ENCODE measurements at regions not wholly inside any gene's neighbourhood (a gene's known extent, or its start where the extent isn't known, plus 50 kb on each side); places are given as distances from the start of the nearest gene placed in this dataset.
A peak's percentile ranks its signal among the peaks of the same experiment; 100 is the strongest.

- Histone ChIP-seq H3K4me3 (ENCODE audit: low read depth in 1 of 5, low read length in 5 of 5) (no peak overlapping the region), H3K27ac (ENCODE audit: low read depth, low read length) (no peak overlapping the region), H3K4me1 (ENCODE audit: control insufficient read depth in 5 of 5, insufficient read depth in 5 of 5, low read length in 5 of 5) (no peaks in the 10 kb centered on the region), H3K9ac (ENCODE audit: low read length in 5 of 5) (no peak overlapping the region), H3K36me3 (ENCODE audit: control insufficient read depth in 5 of 5, insufficient read depth in 5 of 5, low read length in 5 of 5) (no peaks in the 10 kb centered on the region), H3K9me3 (ENCODE audit: control insufficient read depth in 5 of 5, low read length in 5 of 5) (peaks cover 0 to 9% (median 3%) of the 10 kb centered on the region in 5 donors), H3K27me3 (ENCODE audit: control insufficient read depth in 5 of 5, insufficient read depth in 4 of 5, low read length in 5 of 5) (no peaks in the 10 kb centered on the region)
Observed at GRCh38 chr2:21489080-21489479, 365.3 kb downstream of the TDRD15 start.

GRCh38 chr2:21498016-21498415 lies 374.2 kb downstream of the TDRD15 start:
- H3K36me3 ChIP-seq (ENCODE audit: control insufficient read depth in 5 of 5, insufficient read depth in 5 of 5, low read length in 5 of 5): no peaks in the 10 kb centered on the region
- H3K9me3 ChIP-seq (ENCODE audit: control insufficient read depth in 5 of 5, low read length in 5 of 5): no peaks in the 10 kb centered on the region
- H3K4me1 ChIP-seq (ENCODE audit: control insufficient read depth in 5 of 5, insufficient read depth in 5 of 5, low read length in 5 of 5): no peaks in the 10 kb centered on the region
- no peak overlapping the region for H3K4me3 ChIP-seq (ENCODE audit: low read depth in 1 of 5, low read length in 5 of 5)
- no peaks in the 10 kb centered on the region for H3K27me3 ChIP-seq (ENCODE audit: control insufficient read depth in 5 of 5, insufficient read depth in 4 of 5, low read length in 5 of 5)
- no peak overlapping the region for H3K9ac ChIP-seq (ENCODE audit: low read length in 5 of 5)
- no peak overlapping the region for H3K27ac ChIP-seq (ENCODE audit: low read depth, low read length)

- H3K4me1 ChIP-seq (ENCODE audit: control insufficient read depth in 5 of 5, insufficient read depth in 5 of 5, low read length in 5 of 5): no peaks in the 10 kb centered on the region
- no peaks in the 10 kb centered on the region for H3K36me3 ChIP-seq (ENCODE audit: control insufficient read depth in 5 of 5, insufficient read depth in 5 of 5, low read length in 5 of 5)
- no peaks in the 10 kb centered on the region for H3K9me3 ChIP-seq (ENCODE audit: control insufficient read depth in 5 of 5, low read length in 5 of 5)
- H3K4me3 ChIP-seq (ENCODE audit: low read depth in 1 of 5, low read length in 5 of 5): no peak overlapping the region
- H3K27me3 ChIP-seq (ENCODE audit: control insufficient read depth in 5 of 5, insufficient read depth in 4 of 5, low read length in 5 of 5): no peaks in the 10 kb centered on the region
- no peak overlapping the region for H3K9ac ChIP-seq (ENCODE audit: low read length in 5 of 5)
- H3K27ac ChIP-seq (ENCODE audit: low read depth, low read length): no peak overlapping the region
Observed at GRCh38 chr2:21500401-21500945, 376.7 kb downstream of the TDRD15 start.

- H3K36me3 ChIP-seq (ENCODE audit: control insufficient read depth in 5 of 5, insufficient read depth in 5 of 5, low read length in 5 of 5): no peaks in the 10 kb centered on the region
- no peaks in the 10 kb centered on the region for H3K9me3 ChIP-seq (ENCODE audit: control insufficient read depth in 5 of 5, low read length in 5 of 5)
- H3K4me1 ChIP-seq (ENCODE audit: control insufficient read depth in 5 of 5, insufficient read depth in 5 of 5, low read length in 5 of 5): no peaks in the 10 kb centered on the region
- no peak overlapping the region for H3K9ac ChIP-seq (ENCODE audit: low read length in 5 of 5)
- no peak overlapping the region for H3K27ac ChIP-seq (ENCODE audit: low read depth, low read length)
- H3K4me3 ChIP-seq (ENCODE audit: low read depth in 1 of 5, low read length in 5 of 5): no peak overlapping the region
- no peaks in the 10 kb centered on the region for H3K27me3 ChIP-seq (ENCODE audit: control insufficient read depth in 5 of 5, insufficient read depth in 4 of 5, low read length in 5 of 5)
Observed at GRCh38 chr2:21501376-21502027, 377.7 kb downstream of the TDRD15 start.

DNA sequence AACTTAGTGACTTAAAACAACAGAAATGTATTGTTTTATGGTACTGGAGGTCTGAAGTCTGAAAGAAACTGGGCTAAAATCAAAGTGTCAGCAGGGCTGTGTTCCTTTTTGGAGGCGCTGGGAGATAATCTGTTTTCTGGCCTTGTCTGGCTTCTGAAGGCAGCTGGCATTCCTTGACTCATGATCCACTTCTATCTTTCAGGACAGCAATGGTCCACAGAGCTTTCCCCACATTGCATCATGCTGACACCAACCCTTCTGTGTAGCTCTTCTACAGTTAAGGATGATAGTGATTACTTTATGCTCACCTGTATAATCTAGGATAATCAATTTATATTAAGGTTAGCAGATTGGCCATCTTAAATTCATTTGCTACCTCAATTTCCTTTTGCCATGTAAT lies 392.1 kb downstream of the TDRD15 start:
- Histone ChIP-seq H3K9ac (ENCODE audit: low read length in 5 of 5) (no peak overlapping the region), H3K9me3 (ENCODE audit: control insufficient read depth in 5 of 5, low read length in 5 of 5) (no peaks in the 10 kb centered on the region), H3K27ac (ENCODE audit: low read depth, low read length) (no peak overlapping the region), H3K4me3 (ENCODE audit: low read depth in 1 of 5, low read length in 5 of 5) (no peak overlapping the region), H3K27me3 (ENCODE audit: control insufficient read depth in 5 of 5, insufficient read depth in 4 of 5, low read length in 5 of 5) (no peaks in the 10 kb centered on the region), H3K4me1 (ENCODE audit: control insufficient read depth in 5 of 5, insufficient read depth in 5 of 5, low read length in 5 of 5) (no peaks in the 10 kb centered on the region), H3K36me3 (ENCODE audit: control insufficient read depth in 5 of 5, insufficient read depth in 5 of 5, low read length in 5 of 5) (no peaks in the 10 kb centered on the region)

DNA sequence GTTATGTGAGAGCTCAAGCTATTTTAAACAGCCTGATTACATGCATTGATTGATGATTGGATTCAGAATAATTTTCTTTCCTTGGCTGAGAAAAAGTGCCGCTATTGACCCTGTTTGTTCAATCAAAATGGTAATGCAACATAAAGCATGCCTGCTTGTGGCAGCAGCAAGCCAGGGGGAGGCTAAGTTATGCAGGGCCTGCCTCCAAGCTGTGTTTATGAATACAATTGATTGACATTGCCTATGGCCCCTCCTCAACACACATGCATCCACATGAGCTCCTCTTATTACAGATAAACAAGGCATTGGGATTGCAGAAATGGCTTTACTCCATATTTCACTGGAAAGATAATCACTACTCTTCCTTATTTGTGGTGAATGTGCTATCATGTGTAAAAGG lies 395.6 kb downstream of the TDRD15 start:
- H3K27ac ChIP-seq (ENCODE audit: low read depth, low read length): no peak overlapping the region
- H3K4me3 ChIP-seq (ENCODE audit: low read depth in 1 of 5, low read length in 5 of 5): no peak overlapping the region
- no peaks in the 10 kb centered on the region for H3K4me1 ChIP-seq (ENCODE audit: control insufficient read depth in 5 of 5, insufficient read depth in 5 of 5, low read length in 5 of 5)
- no peaks in the 10 kb centered on the region for H3K36me3 ChIP-seq (ENCODE audit: control insufficient read depth in 5 of 5, insufficient read depth in 5 of 5, low read length in 5 of 5)
- no peaks in the 10 kb centered on the region for H3K27me3 ChIP-seq (ENCODE audit: control insufficient read depth in 5 of 5, insufficient read depth in 4 of 5, low read length in 5 of 5)
- no peak overlapping the region for H3K9ac ChIP-seq (ENCODE audit: low read length in 5 of 5)
- no peaks in the 10 kb centered on the region for H3K9me3 ChIP-seq (ENCODE audit: control insufficient read depth in 5 of 5, low read length in 5 of 5)

DNA sequence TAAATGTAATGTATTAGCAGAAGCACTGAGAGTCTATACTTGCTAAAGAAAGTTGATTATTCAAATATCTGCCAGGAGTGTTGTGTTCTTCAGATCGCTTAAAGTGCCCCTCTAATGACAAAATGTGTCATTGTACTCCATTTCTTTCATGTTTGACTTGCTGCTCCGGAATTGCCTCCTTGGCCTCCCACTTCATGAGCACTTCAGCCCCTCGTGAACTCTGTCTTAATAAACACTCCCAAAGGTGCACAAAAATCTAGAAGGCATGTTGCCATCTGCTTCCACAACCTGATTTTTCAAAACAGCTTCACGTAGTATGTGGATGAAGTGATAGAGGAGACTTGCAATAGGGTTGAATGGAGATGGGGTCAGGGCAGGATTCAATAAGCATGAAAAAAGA lies 396.1 kb downstream of the TDRD15 start:
- no peaks in the 10 kb centered on the region for H3K4me1 ChIP-seq (ENCODE audit: control insufficient read depth in 5 of 5, insufficient read depth in 5 of 5, low read length in 5 of 5)
- no peaks in the 10 kb centered on the region for H3K27me3 ChIP-seq (ENCODE audit: control insufficient read depth in 5 of 5, insufficient read depth in 4 of 5, low read length in 5 of 5)
- no peak overlapping the region for H3K27ac ChIP-seq (ENCODE audit: low read depth, low read length)
- H3K4me3 ChIP-seq (ENCODE audit: low read depth in 1 of 5, low read length in 5 of 5): no peak overlapping the region
- H3K36me3 ChIP-seq (ENCODE audit: control insufficient read depth in 5 of 5, insufficient read depth in 5 of 5, low read length in 5 of 5): no peaks in the 10 kb centered on the region
- H3K9ac ChIP-seq (ENCODE audit: low read length in 5 of 5): no peak overlapping the region
- no peaks in the 10 kb centered on the region for H3K9me3 ChIP-seq (ENCODE audit: control insufficient read depth in 5 of 5, low read length in 5 of 5)

GRCh38 chr2:21535826-21536225 lies 412.1 kb downstream of the TDRD15 start:
- H3K4me3 ChIP-seq (ENCODE audit: low read depth in 1 of 5, low read length in 5 of 5): peak overlapping the region in 2 of 5 donors; percentile 12 to 44

DNA sequence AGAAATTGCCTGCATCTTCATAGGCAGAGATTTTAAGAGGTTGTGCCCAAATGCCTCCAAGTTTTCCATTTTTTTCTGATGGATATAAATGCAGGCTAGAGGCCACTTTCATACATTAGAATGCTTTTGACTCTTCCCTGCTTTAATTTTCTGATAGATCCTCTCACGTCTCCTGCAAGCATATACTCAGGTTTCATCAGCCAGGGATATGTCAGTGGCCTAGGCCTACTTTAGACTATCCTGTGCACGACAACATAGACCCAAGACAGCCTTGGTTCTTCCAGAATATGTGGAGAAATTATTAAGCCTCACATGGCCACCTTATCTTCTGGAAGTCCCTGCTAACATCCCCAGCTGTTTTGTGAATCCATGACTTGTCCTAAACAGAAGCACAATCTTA lies 415.9 kb downstream of the TDRD15 start:
- Histone ChIP-seq H3K4me3 (ENCODE audit: low read depth in 1 of 5, low read length in 5 of 5) (no peak overlapping the region), H3K27me3 (ENCODE audit: control insufficient read depth in 5 of 5, insufficient read depth in 4 of 5, low read length in 5 of 5) (no peaks in the 10 kb centered on the region), H3K9ac (ENCODE audit: low read length in 5 of 5) (no peak overlapping the region), H3K9me3 (ENCODE audit: control insufficient read depth in 5 of 5, low read length in 5 of 5) (peaks cover 2 to 18% (median 13%) of the 10 kb centered on the region in 5 donors), H3K4me1 (ENCODE audit: control insufficient read depth in 5 of 5, insufficient read depth in 5 of 5, low read length in 5 of 5) (no peaks in the 10 kb centered on the region), H3K27ac (ENCODE audit: low read depth, low read length) (no peak overlapping the region), H3K36me3 (ENCODE audit: control insufficient read depth in 5 of 5, insufficient read depth in 5 of 5, low read length in 5 of 5) (no peaks in the 10 kb centered on the region)

More at GRCh38 chr2:21535826-21536225, 412.1 kb downstream of the TDRD15 start:
- Histone ChIP-seq H3K27ac (ENCODE audit: low read depth, low read length) (no peak overlapping the region), H3K27me3 (ENCODE audit: control insufficient read depth in 5 of 5, insufficient read depth in 4 of 5, low read length in 5 of 5) (no peaks in the 10 kb centered on the region), H3K4me1 (ENCODE audit: control insufficient read depth in 5 of 5, insufficient read depth in 5 of 5, low read length in 5 of 5) (no peaks in the 10 kb centered on the region), H3K36me3 (ENCODE audit: control insufficient read depth in 5 of 5, insufficient read depth in 5 of 5, low read length in 5 of 5) (no peaks in the 10 kb centered on the region), H3K9me3 (ENCODE audit: control insufficient read depth in 5 of 5, low read length in 5 of 5) (peaks cover 2 to 20% (median 15%) of the 10 kb centered on the region in 5 donors), H3K9ac (ENCODE audit: low read length in 5 of 5) (no peak overlapping the region)

DNA sequence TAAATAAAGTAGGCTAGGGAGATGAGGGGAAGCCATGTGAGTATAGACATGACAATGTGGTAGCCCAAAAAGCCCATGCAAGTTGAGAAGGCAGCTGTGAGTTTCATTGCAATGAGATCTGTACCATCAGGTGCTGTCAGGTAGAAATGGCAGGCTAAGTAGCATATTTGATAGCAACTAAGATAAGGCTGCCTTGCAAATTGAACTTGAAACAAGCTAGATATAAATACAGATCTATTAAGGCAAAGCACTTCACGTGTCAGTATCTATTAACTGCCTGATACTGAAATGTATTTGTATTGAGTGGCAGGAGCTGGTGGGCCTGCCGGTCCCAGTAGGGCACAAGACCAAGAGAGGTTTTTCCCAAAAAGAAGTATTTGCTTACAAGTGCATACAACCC lies 419.9 kb downstream of the TDRD15 start:
- Histone ChIP-seq H3K27me3 (ENCODE audit: control insufficient read depth in 5 of 5, insufficient read depth in 4 of 5, low read length in 5 of 5) (no peaks in the 10 kb centered on the region), H3K36me3 (ENCODE audit: control insufficient read depth in 5 of 5, insufficient read depth in 5 of 5, low read length in 5 of 5) (no peaks in the 10 kb centered on the region), H3K9me3 (ENCODE audit: control insufficient read depth in 5 of 5, low read length in 5 of 5) (no peaks in the 10 kb centered on the region), H3K9ac (ENCODE audit: low read length in 5 of 5) (no peak overlapping the region), H3K4me1 (ENCODE audit: control insufficient read depth in 5 of 5, insufficient read depth in 5 of 5, low read length in 5 of 5) (no peaks in the 10 kb centered on the region), H3K27ac (ENCODE audit: low read depth, low read length) (no peak overlapping the region), H3K4me3 (ENCODE audit: low read depth in 1 of 5, low read length in 5 of 5) (no peak overlapping the region)
